ENCODE measurements at regions not wholly inside any gene's neighbourhood (a gene's known extent, or its start where the extent isn't known, plus 50 kb on each side); places are given as distances from the start of the nearest gene placed in this dataset.
"Not testable (repeated sequence)": the region's sequence is repeated elsewhere in the genome, so short reads cannot be mapped to it uniquely, and the experiment has no call there.

- DNase-seq (ENCODE audit: low read depth): not testable (repeated sequence)
These were observed 98.0 kb upstream of the NOTCH2NLA start for GRCh38 chr1:146326863-146327262.

GRCh38 chr1:146324463-146324862 lies 95.6 kb upstream of the NOTCH2NLA start:
- DNase-seq (ENCODE audit: low read depth): not testable (repeated sequence)

GRCh38 chr1:146323302-146323701 lies 94.5 kb upstream of the NOTCH2NLA start:
- not testable (repeated sequence) for DNase-seq (ENCODE audit: low read depth)

- not testable (repeated sequence) for DNase-seq (ENCODE audit: low read depth)
These were observed 94.1 kb upstream of the NOTCH2NLA start for GRCh38 chr1:146322893-146323292.

- not testable (repeated sequence) for DNase-seq (ENCODE audit: low read depth)
These were observed 89.9 kb upstream of the NOTCH2NLA start for GRCh38 chr1:146318715-146319114.

- DNase-seq (ENCODE audit: low read depth): not testable (repeated sequence)
These were observed 89.0 kb upstream of the NOTCH2NLA start for GRCh38 chr1:146317785-146318184.

GRCh38 chr1:146314449-146315246 lies 85.8 kb upstream of the NOTCH2NLA start:
- DNase-seq (ENCODE audit: low read depth): not testable (repeated sequence)

GRCh38 chr1:146310579-146310978 lies 81.8 kb upstream of the NOTCH2NLA start:
- not testable (repeated sequence) for DNase-seq (ENCODE audit: low read depth)

GRCh38 chr1:146309427-146309826 lies 80.6 kb upstream of the NOTCH2NLA start:
- DNase-seq (ENCODE audit: low read depth): not testable (repeated sequence)

- not testable (repeated sequence) for DNase-seq (ENCODE audit: low read depth)
These were observed 80.1 kb upstream of the NOTCH2NLA start for GRCh38 chr1:146308892-146309291.

- not testable (repeated sequence) for DNase-seq (ENCODE audit: low read depth)
These were observed 79.3 kb upstream of the NOTCH2NLA start for GRCh38 chr1:146308152-146308551.

- DNase-seq (ENCODE audit: low read depth): not testable (repeated sequence)
These were observed 78.8 kb upstream of the NOTCH2NLA start for GRCh38 chr1:146307632-146308031.

GRCh38 chr1:146306651-146307050 lies 77.8 kb upstream of the NOTCH2NLA start:
- DNase-seq (ENCODE audit: low read depth): not testable (repeated sequence)

GRCh38 chr1:146305442-146305841 lies 76.6 kb upstream of the NOTCH2NLA start:
- not testable (repeated sequence) for DNase-seq (ENCODE audit: low read depth)

GRCh38 chr1:146298575-146298897 lies 69.7 kb upstream of the NOTCH2NLA start:
- not testable (repeated sequence) for DNase-seq (ENCODE audit: low read depth)

- not testable (repeated sequence) for DNase-seq (ENCODE audit: low read depth)
These were observed 69.2 kb upstream of the NOTCH2NLA start for GRCh38 chr1:146297781-146298574.

- not testable (repeated sequence) for DNase-seq (ENCODE audit: low read depth)
These were observed 64.4 kb upstream of the NOTCH2NLA start for GRCh38 chr1:146292940-146293936.

GRCh38 chr1:146292424-146292823 lies 63.6 kb upstream of the NOTCH2NLA start:
- DNase-seq (ENCODE audit: low read depth): not testable (repeated sequence)

GRCh38 chr1:146287881-146288280 lies 59.1 kb upstream of the NOTCH2NLA start:
- not testable (repeated sequence) for DNase-seq (ENCODE audit: low read depth)

GRCh38 chr1:146284760-146285159 lies 55.9 kb upstream of the NOTCH2NLA start:
- not testable (repeated sequence) for DNase-seq (ENCODE audit: low read depth)

- DNase-seq (ENCODE audit: low read depth): not testable (repeated sequence)
These were observed 54.7 kb upstream of the NOTCH2NLA start for GRCh38 chr1:146283527-146283880.

All from Daoy (cell line).